NCI-H82 treated with DMSO at 0.1 percent for 48 hours (cell line): ENCODE measurements at regions not wholly inside any gene's neighbourhood (a gene's known extent, or its start where the extent isn't known, plus 50 kb on each side); places are given as distances from the start of the nearest gene placed in this dataset.

Experiments used
- DNase-seq: peaks from one replicate; lab custom pipeline; 2025; ENCODE audit not compliant: unreplicated experiment; lab: John Stamatoyannopoulos, UW

- no peak for DNase-seq
Measured at GRCh38 chr3:64318668-64319271, 93.5 kb upstream of the PRICKLE2 start.

- DNase-seq, result no peak
Measured at GRCh38 chr3:64318001-64318400, 92.7 kb upstream of the PRICKLE2 start.

DNA sequence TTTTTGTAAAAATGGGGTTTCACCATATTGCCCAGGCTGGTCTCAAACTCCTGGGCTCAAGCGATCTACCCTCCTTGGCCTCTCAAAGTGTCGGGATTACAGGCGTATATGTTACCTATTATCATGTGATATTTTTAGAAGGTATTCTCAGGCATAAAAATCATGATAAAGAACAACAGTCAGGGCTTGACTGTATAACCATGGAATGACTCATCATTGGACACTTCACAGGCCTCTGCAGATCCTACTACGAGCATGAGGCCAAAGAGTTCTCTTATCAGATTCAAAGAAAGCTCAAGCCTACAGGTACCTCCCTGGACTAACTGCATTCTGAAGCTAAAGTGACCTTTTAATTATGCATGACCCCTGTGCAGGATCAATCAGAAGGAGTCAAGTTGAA lies 91.7 kb upstream of the PRICKLE2 start:
- no peak for DNase-seq

GRCh38 chr3:64311424-64312061 lies 86.3 kb upstream of the PRICKLE2 start:
- no peak for DNase-seq

GRCh38 chr3:64308931-64309330 lies 83.7 kb upstream of the PRICKLE2 start:
- no peak for DNase-seq

DNA sequence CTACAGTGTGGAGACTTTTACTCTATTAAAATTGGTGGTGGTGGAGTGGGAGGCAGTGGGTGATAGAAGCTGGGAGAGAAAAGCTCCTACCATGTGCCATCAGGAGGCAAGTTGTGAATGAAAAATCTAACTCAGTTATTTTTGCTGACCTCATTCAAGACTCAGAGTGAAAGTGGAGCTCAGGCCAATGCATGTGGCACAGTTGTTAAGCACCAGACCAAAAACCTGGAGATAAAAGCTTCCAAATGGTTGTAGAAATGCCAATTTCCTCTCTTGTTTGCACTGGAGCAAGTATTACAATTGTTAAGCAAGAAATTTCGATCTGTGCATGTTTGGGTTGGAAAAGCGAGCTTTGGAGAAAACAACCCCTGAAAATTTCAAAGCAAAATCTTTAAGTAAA lies 81.5 kb upstream of the PRICKLE2 start:
- DNase-seq, result no peak

DNA sequence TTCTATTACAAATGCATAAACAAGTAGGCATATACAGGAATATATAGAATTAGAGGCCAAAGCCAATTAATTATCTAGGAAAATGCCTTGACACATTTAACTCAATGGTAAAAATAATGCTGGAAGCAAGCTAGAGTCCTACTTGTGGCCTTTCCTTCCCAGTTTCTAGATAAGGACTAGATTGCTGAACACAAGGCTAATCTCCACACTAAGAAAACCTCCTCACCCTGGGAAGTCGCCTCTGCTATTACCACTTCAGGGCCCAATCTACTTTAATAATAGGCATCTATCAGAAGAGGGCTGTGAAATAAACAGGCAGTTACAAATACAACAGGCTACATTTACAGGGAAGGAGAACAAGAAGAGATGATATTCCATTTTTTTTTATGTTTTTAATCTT lies 80.5 kb upstream of the PRICKLE2 start:
- no peak for DNase-seq

GRCh38 chr3:64304828-64305410 lies 79.7 kb upstream of the PRICKLE2 start:
- DNase-seq, result no peak

DNA sequence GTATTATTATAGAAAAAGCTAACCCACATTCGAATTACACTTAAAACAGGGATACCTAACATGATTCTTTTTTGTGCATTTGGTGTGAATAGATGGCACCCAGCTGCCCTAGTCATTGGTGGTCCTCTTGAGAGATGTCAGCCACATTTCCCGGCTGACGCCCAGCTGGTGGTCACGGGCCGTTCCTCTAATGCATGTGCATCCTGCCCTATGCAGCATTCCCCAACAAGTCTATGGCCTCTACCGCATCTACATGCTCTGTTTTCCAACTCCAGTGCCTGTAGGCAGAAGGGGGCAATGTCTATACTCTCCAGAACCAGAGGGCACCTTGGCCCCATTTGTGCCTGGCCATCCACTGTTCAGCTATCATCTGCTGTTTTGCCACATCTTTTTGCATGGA lies 78.6 kb upstream of the PRICKLE2 start:
- DNase-seq, result no peak

DNA sequence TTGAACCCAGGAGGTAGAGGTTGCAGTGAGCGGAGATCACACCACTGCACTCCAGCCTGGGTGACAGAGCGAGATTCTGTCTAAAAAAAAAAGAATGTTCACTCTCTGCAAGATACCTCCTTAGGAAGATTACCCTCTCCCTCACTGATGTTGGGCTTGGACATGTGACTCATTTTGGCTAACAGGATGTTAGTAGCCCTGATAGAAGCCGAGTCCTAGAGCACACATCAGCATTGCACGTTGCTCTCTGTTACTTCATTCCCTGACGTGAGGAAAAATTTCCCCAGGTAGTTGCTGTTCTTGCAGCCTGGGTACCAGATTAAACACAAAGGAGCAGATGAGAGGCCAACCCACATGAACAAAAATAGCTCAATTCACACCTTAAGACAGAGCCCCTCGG lies 78.1 kb upstream of the PRICKLE2 start:
- no peak for DNase-seq

GRCh38 chr3:64301476-64301875 lies 76.2 kb upstream of the PRICKLE2 start:
- no peak for DNase-seq

DNA sequence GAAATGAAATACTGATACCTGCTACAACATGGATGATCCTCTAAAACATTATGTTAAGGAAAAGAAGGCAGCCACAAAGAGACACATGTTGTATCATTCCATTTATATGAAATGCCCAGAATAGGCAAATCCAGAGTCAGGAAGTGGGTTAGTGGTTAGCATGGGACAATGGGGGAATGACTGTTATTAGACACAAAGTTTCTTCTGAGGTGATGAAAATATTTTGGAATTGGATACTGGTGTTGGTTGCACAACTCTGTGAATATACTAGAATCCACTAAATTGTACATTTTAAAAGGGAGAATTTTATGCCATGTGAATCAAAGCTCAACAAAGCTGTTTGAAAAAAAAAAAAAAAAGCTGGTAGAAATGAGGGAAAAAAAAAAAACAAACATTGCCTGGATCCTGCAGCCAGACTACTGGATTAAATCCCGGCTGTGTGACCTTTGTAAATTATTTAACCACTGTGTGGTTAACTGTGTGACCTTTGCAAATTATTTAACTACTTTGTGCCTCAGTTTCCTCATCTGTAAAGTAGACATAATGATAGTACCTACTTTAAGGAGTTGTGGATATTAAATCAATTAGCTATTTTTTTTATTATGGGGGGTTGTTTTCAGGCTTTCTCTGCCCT lies 75.6 kb upstream of the PRICKLE2 start:
- DNase-seq, result no peak

GRCh38 chr3:64299206-64299605 lies 73.9 kb upstream of the PRICKLE2 start:
- DNase-seq, result no peak

- no peak for DNase-seq
Measured at GRCh38 chr3:64297563-64297962, 72.3 kb upstream of the PRICKLE2 start.

GRCh38 chr3:64295594-64295993 lies 70.3 kb upstream of the PRICKLE2 start:
- no peak for DNase-seq

DNA sequence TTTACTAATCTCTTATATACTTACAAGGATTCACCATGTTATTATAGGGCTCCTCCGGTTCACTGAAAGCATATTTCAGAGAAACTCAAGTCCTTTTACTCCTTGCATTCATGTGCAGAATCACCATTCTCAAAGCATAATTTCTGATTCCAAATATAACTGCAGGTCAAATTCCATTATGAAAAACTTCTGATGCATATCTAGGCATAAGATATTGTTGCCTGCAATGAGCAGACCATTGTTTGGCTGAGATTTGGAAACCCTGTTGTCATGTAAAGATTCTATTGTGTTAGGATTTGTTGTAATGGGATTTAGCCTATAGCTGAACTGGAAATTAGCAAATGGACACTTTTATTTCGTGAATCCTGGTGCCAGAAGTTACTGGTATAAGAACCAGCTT lies 69.5 kb upstream of the PRICKLE2 start:
- DNase-seq, result peak; percentile 7

DNA sequence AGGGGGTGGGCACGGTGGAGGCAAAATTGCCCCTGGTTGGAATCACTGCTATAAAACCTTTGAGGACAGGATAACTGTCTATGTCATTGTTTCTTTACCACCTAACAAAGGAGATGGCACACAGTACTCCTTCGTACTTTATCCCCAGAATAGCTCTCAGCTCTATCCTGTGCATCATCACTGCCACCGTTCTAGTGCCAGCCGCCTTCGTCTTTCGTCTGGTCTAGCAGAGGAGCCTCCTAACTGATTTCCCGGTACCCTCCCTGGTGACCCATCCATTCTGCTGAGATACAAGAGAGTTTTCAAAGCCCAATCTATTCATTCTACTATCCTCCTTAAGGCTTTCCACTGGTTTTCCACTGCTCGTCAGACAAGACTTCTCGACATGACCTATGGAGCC lies 67.9 kb upstream of the PRICKLE2 start:
- no peak for DNase-seq

DNA sequence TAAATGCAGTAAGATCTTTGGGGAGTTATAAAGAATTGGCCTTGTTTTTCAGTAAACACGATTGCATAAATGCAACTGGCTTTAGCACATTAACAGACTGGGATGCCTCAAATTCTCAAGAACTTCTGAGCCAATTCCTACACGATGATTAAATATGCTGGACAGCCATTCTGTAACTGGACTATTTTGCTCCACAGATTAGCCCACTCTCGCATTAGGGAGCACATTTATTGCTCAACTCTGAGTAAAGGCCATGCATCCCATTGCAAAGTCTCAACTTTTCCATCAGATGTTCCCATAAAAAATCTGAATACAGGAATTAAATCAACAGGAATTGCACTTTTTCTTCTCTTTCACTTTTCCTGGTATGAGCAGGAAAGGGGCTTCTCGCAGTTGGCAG lies 66.7 kb upstream of the PRICKLE2 start:
- no peak for DNase-seq

DNA sequence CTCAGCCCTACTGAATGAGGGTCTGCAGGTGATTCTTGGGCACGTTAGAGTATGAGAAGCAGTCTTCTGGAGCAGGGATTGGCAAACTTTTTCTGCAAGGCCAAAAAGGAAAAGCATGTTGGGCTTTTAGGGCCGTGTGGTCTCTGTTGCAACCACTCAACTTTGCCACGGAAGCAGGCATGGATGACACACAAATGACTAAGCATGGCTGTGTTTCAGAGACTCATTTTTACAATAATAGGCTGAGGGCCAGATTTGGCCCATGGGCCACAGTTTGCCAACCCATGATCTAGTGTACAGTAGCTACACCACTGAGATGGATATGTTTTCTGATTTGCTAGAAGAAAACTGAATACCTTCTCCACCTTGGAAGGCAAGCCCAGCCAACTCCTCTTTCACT lies 66.1 kb upstream of the PRICKLE2 start:
- DNase-seq, result no peak

DNA sequence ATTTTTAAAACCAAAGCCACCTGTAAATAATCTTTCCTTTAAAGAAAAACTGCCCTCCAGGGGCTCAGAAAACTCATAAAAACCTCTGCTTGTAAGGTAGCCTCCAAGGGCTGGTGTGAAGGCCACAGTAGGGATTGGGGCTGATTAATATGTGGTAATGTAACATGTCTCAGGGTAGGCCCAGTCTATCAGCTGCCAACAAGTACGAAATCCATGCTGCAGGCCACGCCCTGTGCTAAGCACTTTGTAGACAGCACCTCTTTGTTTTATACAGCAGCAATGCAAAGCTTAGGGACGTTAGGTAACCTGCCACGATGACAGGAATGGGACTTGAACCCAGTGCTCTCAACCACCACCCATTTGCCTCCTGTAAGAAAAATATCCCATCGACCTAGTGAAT lies 65.6 kb upstream of the PRICKLE2 start:
- no peak for DNase-seq

- DNase-seq, result no peak
Measured at GRCh38 chr3:64290161-64290560, 64.9 kb upstream of the PRICKLE2 start.

- DNase-seq, result no peak
Measured at GRCh38 chr3:64289622-64290021, 64.4 kb upstream of the PRICKLE2 start.
